MG63 (cell line): ENCODE measurements at regions not wholly inside any gene's neighbourhood (a gene's known extent, or its start where the extent isn't known, plus 50 kb on each side); places are given as distances from the start of the nearest gene placed in this dataset.

Source experiments
- DNase-seq: peaks from one replicate; pipeline ENCODE4 v3.0.0-alpha.2; 2020
- H3K27me3 ChIP-seq: fragments of 250-450 bp; sonication (Bioruptor Pico); 2 replicates; pipeline ENCODE4 v1.5.1; 2020; ENCODE audit warnings: mild to moderate bottlenecking, moderate library complexity
- H3K36me3 ChIP-seq: fragments of 250-450 bp; sonication (Bioruptor Pico); 2 replicates; pipeline ENCODE4 v1.5.1; 2020; ENCODE audit warnings: mild to moderate bottlenecking, moderate library complexity
- H3K4me3 ChIP-seq: fragments of 250-450 bp; sonication (Bioruptor Pico); 2 replicates; pipeline ENCODE4 v1.5.1; 2020; ENCODE audit warnings: mild to moderate bottlenecking, moderate library complexity
- H3K9me3 ChIP-seq: fragments of 250-450 bp; sonication (Bioruptor Pico); 2 replicates; pipeline ENCODE4 v1.5.1; 2020; ENCODE audit warnings: mild to moderate bottlenecking, moderate library complexity

DNA sequence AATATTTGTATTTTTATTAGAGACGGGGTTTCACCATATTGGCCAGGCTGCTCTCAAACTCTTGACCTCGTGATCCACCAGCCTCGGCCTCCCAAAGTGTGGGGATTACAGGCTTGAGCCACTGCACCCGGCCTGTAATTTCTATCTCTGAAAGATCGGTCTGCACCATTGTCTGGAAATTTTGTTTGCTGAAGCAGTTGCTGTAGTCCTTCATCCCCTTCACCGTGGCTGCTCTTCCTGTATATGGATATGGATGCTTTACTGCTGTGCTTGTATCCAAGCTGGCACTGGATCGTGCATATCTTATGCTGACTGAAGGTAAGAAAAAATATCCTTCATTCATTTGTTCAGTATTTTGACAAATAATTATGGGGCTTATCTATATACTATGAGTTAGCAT, 338.4 kb upstream of the GNPDA2 start:
- H3K9me3 ChIP-seq, result no peaks in the 10 kb centered on the region
- H3K4me3 ChIP-seq, result no peak overlapping the region
- H3K36me3 ChIP-seq, result no peaks in the 10 kb centered on the region
- DNase-seq, result no peak
- H3K27me3 ChIP-seq, result no peaks in the 10 kb centered on the region

GRCh38 chr4:45063696-45064095, 337.3 kb upstream of the GNPDA2 start:
- H3K27me3 ChIP-seq, result no peaks in the 10 kb centered on the region
- H3K4me3 ChIP-seq, result no peak overlapping the region
- H3K36me3 ChIP-seq, result no peaks in the 10 kb centered on the region
- no peaks in the 10 kb centered on the region for H3K9me3 ChIP-seq
- no peak for DNase-seq

DNA sequence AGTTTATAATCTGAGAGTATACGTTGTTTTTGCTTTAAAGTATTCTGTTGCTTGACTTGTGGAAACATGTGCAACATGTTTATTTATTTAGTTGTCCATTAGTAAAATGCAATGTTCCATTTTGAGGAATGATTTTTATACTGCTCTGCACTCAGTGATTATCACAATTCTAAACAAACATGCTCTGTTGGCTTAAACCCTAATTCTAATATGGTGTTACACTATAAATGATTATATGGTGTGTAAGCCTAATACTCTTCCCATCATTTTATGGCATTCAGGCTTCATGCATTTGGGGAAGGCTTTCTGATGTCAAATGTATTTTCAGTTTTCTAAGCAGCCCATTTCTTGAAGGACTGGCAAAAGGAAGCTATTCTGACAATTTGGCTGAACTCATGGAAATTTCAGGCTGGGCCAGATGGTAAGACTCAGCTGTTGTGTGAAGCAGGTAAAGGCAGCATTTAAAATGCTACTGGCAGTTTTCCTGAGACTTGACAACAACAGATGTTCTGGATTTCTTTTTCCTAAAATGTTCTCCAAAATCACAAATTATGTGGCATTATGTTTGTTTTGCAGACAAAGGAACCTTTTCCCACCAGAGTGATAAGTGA, 336.7 kb upstream of the GNPDA2 start:
- no peak overlapping the region for H3K4me3 ChIP-seq
- DNase-seq, result no peak
- no peaks in the 10 kb centered on the region for H3K36me3 ChIP-seq
- H3K27me3 ChIP-seq, result no peaks in the 10 kb centered on the region
- H3K9me3 ChIP-seq, result no peaks in the 10 kb centered on the region

GRCh38 chr4:45043911-45044310, 317.6 kb upstream of the GNPDA2 start:
- H3K27me3 ChIP-seq, result no peaks in the 10 kb centered on the region
- no peaks in the 10 kb centered on the region for H3K9me3 ChIP-seq
- DNase-seq, result no peak
- H3K4me3 ChIP-seq, result no peak overlapping the region
- no peaks in the 10 kb centered on the region for H3K36me3 ChIP-seq

DNA sequence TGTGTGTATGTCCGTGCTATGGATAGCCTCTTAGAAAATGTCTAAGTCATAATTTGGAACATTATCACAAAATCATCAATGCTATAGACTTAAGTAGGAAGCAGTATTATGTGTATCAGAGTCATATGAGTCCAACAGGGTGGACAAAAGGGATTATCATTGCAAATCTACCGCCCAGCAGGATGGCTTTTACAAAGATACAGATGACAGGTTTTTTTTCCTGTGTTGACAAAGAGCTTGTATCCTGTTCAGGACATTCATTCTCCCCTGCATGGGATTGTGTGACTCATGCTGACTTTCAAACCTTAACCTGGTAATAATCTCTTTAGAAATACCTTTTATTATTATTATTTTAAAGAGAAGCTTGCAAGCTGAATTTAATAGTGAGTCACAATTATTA, 310.3 kb upstream of the GNPDA2 start:
- no peak for DNase-seq

DNA sequence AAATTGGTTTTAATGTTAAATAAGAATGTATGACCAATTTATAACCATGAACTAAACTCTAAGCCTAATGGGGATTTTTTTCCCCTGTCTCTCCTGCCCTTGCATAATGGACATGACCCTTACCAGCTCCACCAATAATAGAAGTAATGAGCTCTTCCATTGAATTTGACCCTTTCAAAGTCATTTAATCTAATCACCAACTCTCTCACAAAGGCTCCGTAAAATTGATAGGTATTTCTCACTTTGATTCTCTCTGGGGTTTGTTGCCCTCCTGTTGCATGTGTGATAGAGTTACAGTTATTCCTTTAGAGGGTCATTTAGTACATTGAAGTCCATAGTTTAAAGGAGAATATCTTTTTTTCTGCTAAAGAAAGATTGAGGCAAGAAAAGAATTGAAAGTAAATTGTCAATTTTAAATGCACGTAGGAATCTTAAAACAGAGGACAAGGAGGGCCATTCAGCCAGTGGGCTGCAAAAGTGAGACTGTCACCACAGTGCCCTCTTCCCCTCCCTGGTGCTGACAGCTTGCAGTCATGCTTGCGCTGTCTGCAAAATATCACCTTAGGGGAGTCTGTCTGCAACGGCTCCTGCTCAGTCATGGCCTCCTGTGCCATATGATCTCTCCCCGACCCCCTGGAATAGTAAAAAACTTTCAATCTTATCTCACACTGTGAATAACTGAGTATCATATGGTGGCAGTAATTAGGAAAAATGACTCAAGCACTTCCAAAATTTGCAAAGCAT, 307.5 kb upstream of the GNPDA2 start:
- H3K4me3 ChIP-seq, result no peak overlapping the region
- no peaks in the 10 kb centered on the region for H3K36me3 ChIP-seq
- H3K9me3 ChIP-seq, result no peaks in the 10 kb centered on the region
- H3K27me3 ChIP-seq, result no peaks in the 10 kb centered on the region
- no peak for DNase-seq

More for the DNA sequence above, 310.3 kb upstream of the GNPDA2 start:
- Histone ChIP-seq H3K9me3 (no peaks in the 10 kb centered on the region), H3K36me3 (no peaks in the 10 kb centered on the region), H3K4me3 (no peak overlapping the region), H3K27me3 (no peaks in the 10 kb centered on the region)

- H3K9me3 ChIP-seq, result no peaks in the 10 kb centered on the region
- H3K36me3 ChIP-seq, result no peaks in the 10 kb centered on the region
- no peak overlapping the region for H3K4me3 ChIP-seq
- DNase-seq, result no peak
- no peaks in the 10 kb centered on the region for H3K27me3 ChIP-seq
Measured at GRCh38 chr4:45030059-45030458, 303.7 kb upstream of the GNPDA2 start.

GRCh38 chr4:45007508-45007907, 281.2 kb upstream of the GNPDA2 start:
- Histone ChIP-seq H3K27me3 (no peaks in the 10 kb centered on the region), H3K36me3 (no peaks in the 10 kb centered on the region)
- DNase-seq, result no peak

GRCh38 chr4:45006078-45006477, 279.7 kb upstream of the GNPDA2 start:
- Histone ChIP-seq H3K9me3 (no peaks in the 10 kb centered on the region), H3K4me3 (no peak overlapping the region), H3K36me3 (no peaks in the 10 kb centered on the region), H3K27me3 (no peaks in the 10 kb centered on the region)
- no peak for DNase-seq

More at GRCh38 chr4:45007508-45007907, 281.2 kb upstream of the GNPDA2 start:
- H3K4me3 ChIP-seq, result no peak overlapping the region
- H3K9me3 ChIP-seq, result no peaks in the 10 kb centered on the region

- Histone ChIP-seq H3K4me3 (no peak overlapping the region), H3K27me3 (no peaks in the 10 kb centered on the region), H3K9me3 (no peaks in the 10 kb centered on the region), H3K36me3 (no peaks in the 10 kb centered on the region)
- DNase-seq, result peak; percentile 14
Measured at GRCh38 chr4:45004847-45005565, 278.6 kb upstream of the GNPDA2 start.

- no peak for DNase-seq
- Histone ChIP-seq H3K9me3 (no peaks in the 10 kb centered on the region), H3K36me3 (no peaks in the 10 kb centered on the region), H3K27me3 (no peaks in the 10 kb centered on the region), H3K4me3 (no peak overlapping the region)
Measured at GRCh38 chr4:45004326-45004725, 278.0 kb upstream of the GNPDA2 start.

DNA sequence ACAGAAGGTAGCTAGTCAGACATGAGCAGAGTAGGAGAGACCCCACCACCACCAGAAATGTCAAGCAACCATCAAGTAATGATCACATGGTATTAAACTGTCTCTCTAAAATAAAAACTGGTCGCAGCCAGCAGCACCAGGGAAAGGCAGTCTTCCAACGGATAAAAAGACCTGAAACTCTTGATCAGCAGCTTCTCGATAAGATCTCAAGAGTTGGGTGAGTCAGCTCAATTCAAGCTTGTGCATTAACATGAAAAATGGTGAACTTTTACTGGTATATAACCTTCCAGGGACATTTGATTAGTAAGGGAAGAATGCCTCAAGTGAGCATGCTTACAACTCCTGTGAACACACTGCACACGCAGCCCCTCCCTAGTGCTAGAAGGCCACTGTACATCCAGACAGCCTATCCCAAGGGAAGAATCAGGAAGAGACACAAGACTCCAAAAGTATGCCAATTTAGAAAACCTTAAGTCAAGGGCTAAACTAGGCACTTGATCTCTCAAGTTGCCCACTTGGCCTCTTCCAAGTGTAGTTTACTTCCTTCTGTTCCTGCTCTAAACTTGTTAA, 270.0 kb upstream of the GNPDA2 start:
- no peak overlapping the region for H3K4me3 ChIP-seq
- no peaks in the 10 kb centered on the region for H3K27me3 ChIP-seq
- H3K9me3 ChIP-seq, result no peaks in the 10 kb centered on the region
- H3K36me3 ChIP-seq, result no peaks in the 10 kb centered on the region
- no peak for DNase-seq

DNA sequence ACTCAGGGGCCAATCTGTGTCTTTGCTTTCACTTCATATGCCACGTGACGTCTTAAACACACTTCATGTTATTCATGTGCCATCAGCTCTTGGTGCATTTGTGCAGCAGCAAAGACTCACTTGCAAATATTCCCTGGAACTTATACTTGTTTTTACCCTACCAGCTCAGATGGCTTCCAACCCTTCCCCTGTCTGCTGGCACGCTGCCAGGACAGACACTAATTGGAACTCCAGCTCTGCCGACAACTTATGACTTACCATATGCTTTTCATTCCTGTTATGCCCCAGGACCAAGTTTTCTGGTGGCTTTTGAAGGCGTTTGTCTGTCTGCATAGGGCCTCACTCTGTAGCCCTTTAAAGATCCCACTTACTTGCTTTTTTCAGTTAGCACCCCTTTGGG, 261.7 kb upstream of the GNPDA2 start:
- Histone ChIP-seq H3K27me3 (no peaks in the 10 kb centered on the region), H3K36me3 (no peaks in the 10 kb centered on the region), H3K4me3 (no peak overlapping the region), H3K9me3 (no peaks in the 10 kb centered on the region)
- DNase-seq, result no peak

DNA sequence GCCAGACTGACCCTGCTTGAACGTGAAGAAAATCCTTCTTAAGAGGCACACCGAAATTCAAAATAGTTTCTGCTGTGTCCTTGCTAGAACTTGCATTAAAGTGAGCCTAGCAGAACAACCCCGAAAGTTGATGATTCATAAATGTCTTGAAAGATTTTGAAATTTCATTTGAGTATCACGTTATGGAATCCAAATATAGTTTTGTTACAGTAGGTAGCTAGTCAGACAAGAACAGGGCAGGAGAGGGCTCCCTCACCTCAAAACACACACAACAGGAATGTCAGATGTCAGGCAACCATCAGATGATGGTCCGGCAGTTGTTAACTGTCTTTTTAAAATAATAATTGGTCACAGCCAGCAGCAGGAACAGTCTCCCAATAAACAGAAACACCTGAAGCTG, 259.6 kb upstream of the GNPDA2 start:
- no peak for DNase-seq
- Histone ChIP-seq H3K27me3 (no peaks in the 10 kb centered on the region), H3K9me3 (no peaks in the 10 kb centered on the region), H3K4me3 (no peak overlapping the region), H3K36me3 (no peaks in the 10 kb centered on the region)

GRCh38 chr4:44985152-44985551, 258.8 kb upstream of the GNPDA2 start:
- DNase-seq, result no peak
- no peaks in the 10 kb centered on the region for H3K27me3 ChIP-seq
- H3K4me3 ChIP-seq, result no peak overlapping the region

DNA sequence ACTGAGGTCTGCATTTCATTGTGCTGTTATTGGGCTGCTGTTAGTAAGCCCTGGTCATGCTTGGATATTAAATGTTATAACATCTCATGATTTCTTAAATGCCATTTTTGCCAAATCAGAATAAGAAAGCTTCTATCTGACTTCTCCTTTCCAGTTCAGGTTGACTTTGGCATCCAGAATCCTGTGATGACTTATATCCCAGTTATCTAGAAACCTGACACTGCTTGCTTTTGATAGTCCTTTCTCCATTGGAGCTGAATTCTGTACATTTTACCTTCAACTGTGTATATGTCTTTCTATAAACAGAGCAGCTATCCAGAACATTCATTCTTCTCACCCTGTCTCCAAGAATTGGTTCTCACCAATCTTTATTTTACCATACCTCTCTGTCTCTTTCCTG, 257.7 kb upstream of the GNPDA2 start:
- H3K36me3 ChIP-seq, result no peaks in the 10 kb centered on the region
- no peaks in the 10 kb centered on the region for H3K9me3 ChIP-seq
- DNase-seq, result no peak
- no peaks in the 10 kb centered on the region for H3K27me3 ChIP-seq
- H3K4me3 ChIP-seq, result no peak overlapping the region

More at GRCh38 chr4:44985152-44985551, 258.8 kb upstream of the GNPDA2 start:
- Histone ChIP-seq H3K9me3 (no peaks in the 10 kb centered on the region), H3K36me3 (no peaks in the 10 kb centered on the region)

DNA sequence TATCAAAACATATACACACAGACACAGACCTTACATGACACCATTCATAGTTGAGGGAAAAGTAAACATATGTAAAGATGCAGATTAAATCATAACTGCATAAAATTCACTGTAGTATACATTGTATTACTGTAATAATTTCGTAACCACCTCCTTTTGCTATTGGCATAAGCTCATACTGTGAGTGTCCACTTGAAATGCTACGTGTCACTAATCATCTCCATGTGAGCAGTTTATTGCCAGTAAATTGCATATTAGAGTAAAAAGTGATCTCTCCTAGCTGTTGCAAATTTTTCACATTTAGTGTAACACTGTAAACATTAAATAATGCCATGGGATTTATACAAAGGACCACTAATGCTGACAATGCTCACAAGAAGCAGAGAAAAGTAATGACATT, 256.7 kb upstream of the GNPDA2 start:
- Histone ChIP-seq H3K36me3 (no peaks in the 10 kb centered on the region), H3K4me3 (no peak overlapping the region), H3K9me3 (no peaks in the 10 kb centered on the region), H3K27me3 (no peaks in the 10 kb centered on the region)
- DNase-seq, result no peak
